ENCODE measurements at regions not wholly inside any gene's neighbourhood (a gene's known extent, or its start where the extent isn't known, plus 50 kb on each side); places are given as distances from the start of the nearest gene placed in this dataset.

- no peak overlapping the region for H3K27ac ChIP-seq
- no peaks in the 10 kb centered on the region for H3K4me1 ChIP-seq
- no peak for DNase-seq
- no peaks in the 10 kb centered on the region for H3K27me3 ChIP-seq (ENCODE audit: low read depth)
- H3K36me3 ChIP-seq: no peaks in the 10 kb centered on the region
- H3K9me3 ChIP-seq: no peaks in the 10 kb centered on the region
- H3K4me3 ChIP-seq: no peak overlapping the region
- no peak for TF ChIP-seq CTCF (IDR thresholded peaks at IDR 0.05)
- intact Hi-C loops (cut with DNase I): no loop called here
- no peak for ATAC-seq
These were observed 434.5 kb upstream of the JAG1 start for GRCh38 chr20:11108102-11108810.

DNA sequence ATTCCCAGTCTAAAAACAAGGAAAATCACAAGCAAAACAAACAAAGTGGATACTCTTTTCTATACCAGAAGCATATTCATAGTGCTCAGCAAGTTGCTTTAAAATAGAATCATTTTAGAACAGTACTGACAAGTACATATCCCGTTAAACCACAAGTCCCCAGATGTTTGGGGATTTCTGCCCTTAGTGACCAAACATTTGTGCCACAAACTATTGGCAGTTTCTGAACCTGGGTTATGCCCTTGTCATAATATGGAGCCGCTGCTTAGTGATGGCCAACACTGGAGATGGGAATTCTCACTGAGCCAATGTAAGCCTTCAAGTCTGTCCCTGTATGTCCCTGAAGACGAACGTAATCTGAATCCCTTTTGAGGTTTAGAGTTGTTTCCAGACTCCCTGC, 436.7 kb upstream of the JAG1 start:
- Histone ChIP-seq H3K36me3 (no peaks in the 10 kb centered on the region), H3K4me3 (no peak overlapping the region), H3K27ac (no peak overlapping the region), H3K4me1 (no peaks in the 10 kb centered on the region), H3K27me3 (ENCODE audit: low read depth) (no peaks in the 10 kb centered on the region), H3K9me3 (no peaks in the 10 kb centered on the region)
- intact Hi-C loops (cut with DNase I): no loop called here
- ATAC-seq (no peak), DNase-seq (no peak)
- TF ChIP-seq CTCF (IDR thresholded peaks at IDR 0.05): no peak

DNA sequence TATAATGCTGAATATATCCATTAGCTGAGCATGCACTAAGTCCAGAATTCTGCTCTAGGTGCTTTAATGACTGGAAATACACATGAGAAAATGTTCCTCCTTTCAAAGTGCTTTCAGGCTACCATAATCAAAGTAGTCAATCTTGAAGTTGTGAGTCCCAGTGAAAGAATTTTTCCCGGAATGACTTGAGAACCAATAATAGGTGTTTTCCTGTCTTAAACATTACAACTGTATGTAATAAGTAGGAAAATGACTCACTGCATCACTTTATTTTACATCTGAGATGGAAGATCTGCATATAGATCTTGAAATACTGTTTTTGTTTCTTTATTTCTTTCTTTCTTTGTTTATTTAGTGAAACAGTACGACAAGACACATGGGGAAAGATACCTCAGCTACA, 437.4 kb upstream of the JAG1 start:
- TF ChIP-seq CTCF (IDR thresholded peaks at IDR 0.05): no peak

GRCh38 chr20:11112832-11113231, 439.0 kb upstream of the JAG1 start:
- Histone ChIP-seq H3K36me3 (no peaks in the 10 kb centered on the region), H3K9me3 (no peaks in the 10 kb centered on the region), H3K4me1 (no peaks in the 10 kb centered on the region), H3K27ac (no peak overlapping the region), H3K4me3 (no peak overlapping the region), H3K27me3 (ENCODE audit: low read depth) (no peaks in the 10 kb centered on the region)
- TF ChIP-seq CTCF (IDR thresholded peaks at IDR 0.05): no peak
- intact Hi-C loops (cut with DNase I): no loop called here
- no peak for ATAC-seq
- DNase-seq: no peak

More for the DNA sequence above, 437.4 kb upstream of the JAG1 start:
- H3K36me3 ChIP-seq: no peaks in the 10 kb centered on the region
- ATAC-seq (no peak), DNase-seq (no peak)
- intact Hi-C loops (cut with DNase I): no loop called here
- no peak overlapping the region for H3K4me3 ChIP-seq
- H3K4me1 ChIP-seq: no peaks in the 10 kb centered on the region
- H3K27me3 ChIP-seq (ENCODE audit: low read depth): no peaks in the 10 kb centered on the region
- no peak overlapping the region for H3K27ac ChIP-seq
- no peaks in the 10 kb centered on the region for H3K9me3 ChIP-seq

- Histone ChIP-seq H3K4me1 (no peaks in the 10 kb centered on the region), H3K27me3 (ENCODE audit: low read depth) (no peaks in the 10 kb centered on the region), H3K4me3 (no peak overlapping the region), H3K9me3 (no peaks in the 10 kb centered on the region), H3K27ac (no peak overlapping the region), H3K36me3 (no peaks in the 10 kb centered on the region)
- intact Hi-C loops (cut with DNase I): no loop called here
- no peak for DNase-seq
- ATAC-seq: no peak
- no peak for TF ChIP-seq CTCF (IDR thresholded peaks at IDR 0.05)
These were observed 440.6 kb upstream of the JAG1 start for GRCh38 chr20:11114382-11114781.
